GM12874 (cell line): ENCODE measurements at regions not wholly inside any gene's neighbourhood (a gene's known extent, or its start where the extent isn't known, plus 50 kb on each side); places are given as distances from the start of the nearest gene placed in this dataset.

Source experiments
- TF ChIP-seq, protein P1 (sequence below): IDR thresholded peaks from 2 replicates; pipeline ENCODE4 v1.5.1; 2011; ENCODE audit warnings: low read depth, mild to moderate bottlenecking, control low read depth, low read length, moderate library complexity; ENCODE audit not compliant: insufficient read depth

DNA sequence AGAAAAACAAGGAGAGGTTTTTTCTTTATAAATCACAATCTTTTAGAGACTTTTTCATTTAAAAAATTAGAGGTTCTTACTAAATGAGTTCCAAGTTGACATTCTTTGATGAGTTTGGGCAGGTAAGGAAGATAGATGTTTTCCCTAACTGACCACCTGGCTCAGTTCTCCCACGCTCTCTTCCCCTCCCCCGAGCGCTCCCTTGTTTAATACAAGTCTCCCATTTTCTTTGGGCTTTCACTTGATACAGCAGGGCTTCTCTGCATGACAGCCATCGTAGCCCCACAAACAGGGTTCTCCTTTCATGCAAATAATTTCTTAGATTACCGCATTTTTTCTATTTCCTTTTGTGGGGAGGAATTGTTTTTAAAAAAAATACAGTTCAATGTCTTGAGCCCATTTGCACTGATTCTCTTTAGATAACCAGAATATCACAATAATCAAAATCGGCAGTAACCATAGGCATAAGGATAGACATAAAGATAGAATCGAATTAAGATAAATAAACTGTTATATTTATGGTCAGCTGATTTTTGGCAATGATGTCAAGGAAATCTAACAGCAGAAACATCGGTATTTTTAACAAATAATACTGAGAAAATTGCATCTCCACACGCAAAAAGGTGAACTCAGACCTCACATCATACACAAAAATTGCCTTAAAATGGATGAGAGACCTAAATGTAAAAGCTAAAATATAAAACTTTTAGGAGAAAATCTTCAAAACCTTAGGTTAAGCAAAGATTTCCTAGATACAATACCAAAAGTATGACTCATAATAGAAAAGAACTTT, 325.4 kb downstream of the PIK3R1 start:
- TF ChIP-seq, protein P1, sequence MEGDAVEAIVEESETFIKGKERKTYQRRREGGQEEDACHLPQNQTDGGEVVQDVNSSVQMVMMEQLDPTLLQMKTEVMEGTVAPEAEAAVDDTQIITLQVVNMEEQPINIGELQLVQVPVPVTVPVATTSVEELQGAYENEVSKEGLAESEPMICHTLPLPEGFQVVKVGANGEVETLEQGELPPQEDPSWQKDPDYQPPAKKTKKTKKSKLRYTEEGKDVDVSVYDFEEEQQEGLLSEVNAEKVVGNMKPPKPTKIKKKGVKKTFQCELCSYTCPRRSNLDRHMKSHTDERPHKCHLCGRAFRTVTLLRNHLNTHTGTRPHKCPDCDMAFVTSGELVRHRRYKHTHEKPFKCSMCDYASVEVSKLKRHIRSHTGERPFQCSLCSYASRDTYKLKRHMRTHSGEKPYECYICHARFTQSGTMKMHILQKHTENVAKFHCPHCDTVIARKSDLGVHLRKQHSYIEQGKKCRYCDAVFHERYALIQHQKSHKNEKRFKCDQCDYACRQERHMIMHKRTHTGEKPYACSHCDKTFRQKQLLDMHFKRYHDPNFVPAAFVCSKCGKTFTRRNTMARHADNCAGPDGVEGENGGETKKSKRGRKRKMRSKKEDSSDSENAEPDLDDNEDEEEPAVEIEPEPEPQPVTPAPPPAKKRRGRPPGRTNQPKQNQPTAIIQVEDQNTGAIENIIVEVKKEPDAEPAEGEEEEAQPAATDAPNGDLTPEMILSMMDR: no peak

DNA sequence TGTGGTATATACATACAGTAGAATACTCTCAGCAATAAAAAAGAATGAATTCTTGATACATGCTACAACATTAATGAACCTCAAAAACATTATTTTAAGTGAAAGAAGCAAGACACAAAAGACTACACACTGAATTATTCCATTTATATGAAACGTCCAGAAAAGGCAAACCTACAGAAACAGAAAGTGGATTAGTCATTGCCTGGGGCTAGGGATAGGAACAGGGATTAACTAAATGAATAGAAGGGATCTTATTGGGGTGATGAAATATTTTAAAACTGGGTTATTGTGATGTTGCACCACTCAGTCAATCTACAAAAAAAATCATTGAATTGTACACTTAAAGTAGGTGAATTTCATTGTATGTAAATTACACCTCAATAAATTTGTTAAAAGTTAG, 326.7 kb downstream of the PIK3R1 start:
- TF ChIP-seq, protein P1: no peak

DNA sequence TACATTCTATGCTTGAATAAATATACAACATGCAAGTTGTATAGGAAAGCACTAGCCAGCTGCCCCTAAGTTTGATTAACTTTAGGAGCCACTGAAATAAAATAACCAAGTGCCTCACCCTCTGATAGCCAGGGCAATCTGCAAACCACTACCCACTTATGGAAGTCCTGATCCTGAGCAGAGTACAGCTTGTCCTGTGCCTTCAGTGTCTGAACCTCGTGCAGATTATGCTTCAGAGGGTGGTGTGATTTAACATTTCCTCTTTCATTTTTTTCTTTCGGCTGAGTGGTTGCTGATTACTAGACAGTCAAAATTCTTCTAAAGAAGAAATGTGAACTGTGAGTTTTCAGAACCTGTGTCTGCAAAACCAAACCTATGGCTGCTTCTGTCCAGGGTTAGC, 327.7 kb downstream of the PIK3R1 start:
- TF ChIP-seq, protein P1: no peak

DNA sequence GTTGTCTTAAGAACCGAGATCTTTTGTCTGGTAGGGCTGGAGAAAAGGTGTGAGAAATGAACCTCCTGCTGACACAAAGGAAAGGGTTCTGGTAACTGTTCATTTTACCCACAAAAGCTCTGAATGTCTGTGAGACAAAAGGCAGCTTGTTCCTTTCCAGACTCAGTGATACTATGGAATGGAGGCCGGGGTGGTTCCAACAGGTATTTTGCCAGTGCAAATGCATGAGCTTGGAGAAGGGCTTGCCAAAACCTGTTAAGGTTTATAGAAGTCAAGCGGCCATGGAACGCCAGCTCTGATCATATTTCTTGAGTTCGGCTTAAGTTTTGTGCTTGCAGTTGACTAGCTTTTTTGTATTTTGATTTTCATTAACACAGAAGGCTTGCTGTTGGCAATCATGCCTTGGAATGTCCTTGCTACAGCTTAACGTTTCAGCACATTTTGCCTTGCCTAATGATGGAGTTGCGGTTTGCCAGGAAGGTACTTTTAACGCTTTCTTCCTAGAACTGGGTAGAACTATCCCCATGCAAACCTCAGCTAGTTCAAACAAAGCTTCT, 328.6 kb downstream of the PIK3R1 start:
- TF ChIP-seq, protein P1: no peak

DNA sequence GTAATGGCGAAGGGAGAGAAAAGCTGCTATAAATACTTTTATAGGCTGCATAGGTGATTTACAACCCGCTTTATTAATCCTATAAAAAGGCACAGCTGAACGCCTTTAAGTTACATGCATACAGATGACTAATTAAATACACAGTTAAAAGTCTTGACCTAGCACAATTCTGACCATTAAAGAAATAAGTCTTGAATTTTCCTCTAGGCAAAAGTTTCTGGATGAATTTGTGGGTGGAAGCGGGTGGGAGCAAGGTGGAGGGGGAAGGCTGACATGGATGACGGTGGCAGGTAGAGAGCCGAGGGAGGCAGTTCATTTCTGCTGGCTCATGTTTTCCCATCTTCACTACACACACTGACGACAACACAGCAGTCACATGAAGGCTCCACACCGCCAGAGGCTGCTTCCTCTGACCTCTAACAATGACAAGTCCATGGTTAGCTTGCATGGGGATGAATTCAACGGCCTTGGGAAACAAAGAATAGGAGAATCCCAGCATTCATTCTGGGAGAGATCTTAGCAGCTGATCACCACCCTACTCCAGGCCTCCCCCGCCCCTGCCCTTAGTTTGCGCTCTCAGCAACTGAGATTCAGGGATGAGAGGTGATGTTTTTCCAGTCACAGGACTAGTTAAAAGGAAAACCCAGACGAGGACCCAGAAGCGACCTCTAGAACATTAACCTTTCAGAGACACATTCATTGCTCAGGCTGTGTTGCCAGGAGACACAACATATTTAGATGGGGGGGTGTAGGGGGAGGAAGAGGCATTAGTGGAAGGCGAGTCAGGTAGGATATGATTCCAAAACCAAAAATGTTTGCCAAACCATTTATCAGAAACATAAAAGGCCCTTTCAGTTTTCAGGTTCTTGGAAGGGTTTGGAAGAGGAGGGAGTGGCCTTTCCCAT, 329.3 kb downstream of the PIK3R1 start:
- TF ChIP-seq, protein P1: no peak

DNA sequence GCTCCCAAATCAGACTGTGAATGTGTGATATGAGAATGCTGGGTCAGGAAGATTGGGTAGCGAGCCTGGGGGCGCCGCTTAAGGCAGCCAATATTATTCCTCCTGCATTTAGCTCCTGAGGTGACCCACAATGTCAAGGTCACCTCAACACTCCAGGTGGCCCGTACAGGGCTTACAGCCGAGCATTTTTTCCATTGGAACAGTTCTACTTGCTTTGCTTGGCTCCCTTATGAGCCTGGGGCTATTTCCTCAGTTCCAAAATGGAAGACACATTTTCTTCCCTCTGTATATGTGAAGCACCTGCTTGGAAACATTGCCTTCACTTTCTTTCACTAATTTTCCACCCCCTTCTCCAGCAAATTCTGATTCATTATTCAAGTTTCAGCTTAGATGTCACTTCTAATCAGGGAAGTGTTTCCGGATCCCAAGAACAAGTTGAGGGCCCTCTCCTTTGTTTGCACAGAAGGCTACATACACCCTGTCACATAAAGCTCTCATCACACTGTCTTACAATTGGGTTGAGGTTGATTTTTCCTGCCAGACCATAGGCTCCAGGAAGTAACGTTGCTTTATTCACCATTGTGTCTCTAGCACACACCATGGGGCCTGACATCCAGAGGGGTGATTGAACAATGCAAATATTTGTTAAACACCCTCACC, 330.2 kb downstream of the PIK3R1 start:
- TF ChIP-seq, protein P1: no peak

DNA sequence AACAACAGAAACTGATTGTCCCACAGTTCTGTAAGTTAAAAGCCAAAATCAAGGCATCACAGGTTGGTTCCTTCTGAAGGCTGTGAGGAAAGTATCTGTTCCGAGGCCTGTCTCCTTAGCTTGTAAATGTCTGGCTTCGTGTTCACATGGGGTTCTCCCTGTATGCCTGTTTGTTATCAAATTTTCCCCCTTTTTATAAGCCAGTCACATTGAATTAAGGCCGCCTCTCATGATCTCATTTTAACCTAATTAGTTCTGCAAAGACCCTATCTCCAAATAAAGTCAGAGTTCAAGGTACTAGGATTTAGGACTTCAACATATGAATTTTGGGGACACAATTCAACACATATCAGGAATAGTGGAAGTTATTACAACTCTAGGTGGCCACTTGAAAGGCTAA, 331.5 kb downstream of the PIK3R1 start:
- TF ChIP-seq, protein P1: no peak
